Heart left ventricle (tissue), 13 donors: ENCODE measurements at regions not wholly inside any gene's neighbourhood (a gene's known extent, or its start where the extent isn't known, plus 50 kb on each side); places are given as distances from the start of the nearest gene placed in this dataset.

Experiments used
- CTCF ChIP-seq, 12 donors: fragments of 200-600 bp; sonication (generic) in 4 of 12; IDR thresholded peaks; one replicate each; pipeline versions ENCODE4 v1.5.0 to v1.8.0; 2018 to 2022; ENCODE audit warnings: antibody characterized with exemption in 12 of 12, mild to moderate bottlenecking in 5 of 12
- POLR2A ChIP-seq, 2 donors: fragments of 450-650 bp; IDR thresholded peaks; one replicate each; pipeline ENCODE4 v1.6.1; 2017; ENCODE audit warnings: antibody characterized with exemption in 2 of 2, mild to moderate bottlenecking in 2 of 2, moderate library complexity in 2 of 2
- donor health status: ischemic (EF 13 %, LVEDD 7.1; RV severe dilation, severe dysfunction).
- donor health status: DM: no; HTN: yes; CAD: no.
- donor health status: DM: no; HTN: no; CAD: no.
- donor health status: ischemic (EF 25% LVEDD 6.9; RV normal size, moderate dysfunction).
- donor health status: ischemic (EF 25% LVEDD 5.7; RV mildly dilated, moderate dysfunction).
- donor health status: ischemic (EF 35%, LVEDD 5.7; RV mildly dilated, moderate dysfunction).
- donor health status: nonischemic (EF 11% LVEDD 7.7; RV severe dilation, severe dysfunction).
- donor health status: DM: yes; HTN: yes; CAD: no.
- donor health status: PGD.
- donor health status: ischemic (EF 29% LVEDD 5.4; RV normal size, mild dysfunction).
- donor health status: nonischemic (EF 23%, LVEDD 6.1; RV moderate dilation, normal function).

- no peak for TF ChIP-seq CTCF (IDR thresholded peaks at IDR 0.05)
- no peak for TF ChIP-seq POLR2A (IDR thresholded peaks at IDR 0.05)
Measured at GRCh38 chr15:95498961-95499360, 831.5 kb upstream of the NR2F2 start.
